Chondrocyte (in vitro differentiated cells): ENCODE measurements at regions not wholly inside any gene's neighbourhood (a gene's known extent, or its start where the extent isn't known, plus 50 kb on each side); places are given as distances from the start of the nearest gene placed in this dataset.
"Not testable (repeated sequence)": the region's sequence is repeated elsewhere in the genome, so short reads cannot be mapped to it uniquely, and the experiment has no call there.

Source experiments
- DNase-seq: peaks from one replicate; pipeline ENCODE4 v3.0.0; 2021; ENCODE audit warnings: mixed read lengths, low spot score
- H3K27ac Mint-ChIP-seq: one replicate; pipeline ENCODE4 v1.8.0; 2021; ENCODE audit warnings: mild to moderate bottlenecking, moderate library complexity, mixed read lengths; ENCODE audit not compliant: unreplicated experiment
- H3K27me3 Mint-ChIP-seq: 2 replicates; pipeline ENCODE4 v1.8.0; 2021; ENCODE audit warnings: low read depth, mixed read lengths
- H3K36me3 Mint-ChIP-seq: 2 replicates; pipeline ENCODE4 v1.8.0; 2021; ENCODE audit warnings: low read depth, mixed read lengths
- H3K4me1 Mint-ChIP-seq: 2 replicates; pipeline ENCODE4 v1.8.0; 2021; ENCODE audit warnings: low read depth, mild to moderate bottlenecking, mixed read lengths
- H3K4me3 Mint-ChIP-seq: one replicate; pipeline ENCODE4 v1.8.0; 2021; ENCODE audit warnings: mild to moderate bottlenecking, moderate library complexity, mixed read lengths; ENCODE audit not compliant: unreplicated experiment
- H3K9me3 Mint-ChIP-seq: 2 replicates; pipeline ENCODE4 v1.8.0; 2021; ENCODE audit warnings: low read depth, mixed read lengths
- TF ChIP-seq, protein P1 (sequence below): fragments of 200-600 bp; sonication (generic); IDR thresholded peaks from 2 replicates; pipeline ENCODE4 v1.5.0; 2021; ENCODE audit warnings: antibody characterized with exemption, mild to moderate bottlenecking, moderate library complexity

DNA sequence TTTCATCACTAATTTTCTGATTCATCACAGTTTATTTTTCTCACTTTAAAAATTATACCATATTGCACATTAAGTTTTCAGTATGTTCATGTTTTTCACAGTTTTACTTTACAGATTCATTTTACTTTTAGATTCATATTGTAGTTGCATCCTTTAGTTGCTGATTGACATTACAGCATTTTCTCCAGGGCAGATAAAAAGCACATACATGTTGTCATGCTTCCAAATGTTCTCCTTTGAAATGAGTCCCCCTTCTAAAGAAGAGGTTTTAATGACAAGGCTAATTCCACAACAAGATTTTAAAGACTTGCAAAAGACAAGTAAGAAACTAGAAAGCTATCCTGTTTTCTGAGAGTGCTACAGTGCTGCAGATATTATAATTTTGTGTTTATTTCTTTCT, 72.1 kb upstream of the RASSF8 start:
- no peak overlapping the region for H3K27ac Mint-ChIP-seq
- peaks cover 7% of the 10 kb centered on the region for H3K9me3 Mint-ChIP-seq
- peaks cover 7% of the 10 kb centered on the region for H3K27me3 Mint-ChIP-seq
- TF ChIP-seq, protein P1, sequence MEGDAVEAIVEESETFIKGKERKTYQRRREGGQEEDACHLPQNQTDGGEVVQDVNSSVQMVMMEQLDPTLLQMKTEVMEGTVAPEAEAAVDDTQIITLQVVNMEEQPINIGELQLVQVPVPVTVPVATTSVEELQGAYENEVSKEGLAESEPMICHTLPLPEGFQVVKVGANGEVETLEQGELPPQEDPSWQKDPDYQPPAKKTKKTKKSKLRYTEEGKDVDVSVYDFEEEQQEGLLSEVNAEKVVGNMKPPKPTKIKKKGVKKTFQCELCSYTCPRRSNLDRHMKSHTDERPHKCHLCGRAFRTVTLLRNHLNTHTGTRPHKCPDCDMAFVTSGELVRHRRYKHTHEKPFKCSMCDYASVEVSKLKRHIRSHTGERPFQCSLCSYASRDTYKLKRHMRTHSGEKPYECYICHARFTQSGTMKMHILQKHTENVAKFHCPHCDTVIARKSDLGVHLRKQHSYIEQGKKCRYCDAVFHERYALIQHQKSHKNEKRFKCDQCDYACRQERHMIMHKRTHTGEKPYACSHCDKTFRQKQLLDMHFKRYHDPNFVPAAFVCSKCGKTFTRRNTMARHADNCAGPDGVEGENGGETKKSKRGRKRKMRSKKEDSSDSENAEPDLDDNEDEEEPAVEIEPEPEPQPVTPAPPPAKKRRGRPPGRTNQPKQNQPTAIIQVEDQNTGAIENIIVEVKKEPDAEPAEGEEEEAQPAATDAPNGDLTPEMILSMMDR: no peak
- no peak overlapping the region for H3K4me3 Mint-ChIP-seq
- peaks cover 7% of the 10 kb centered on the region for H3K36me3 Mint-ChIP-seq
- H3K4me1 Mint-ChIP-seq: no peaks in the 10 kb centered on the region
- no peak for DNase-seq

DNA sequence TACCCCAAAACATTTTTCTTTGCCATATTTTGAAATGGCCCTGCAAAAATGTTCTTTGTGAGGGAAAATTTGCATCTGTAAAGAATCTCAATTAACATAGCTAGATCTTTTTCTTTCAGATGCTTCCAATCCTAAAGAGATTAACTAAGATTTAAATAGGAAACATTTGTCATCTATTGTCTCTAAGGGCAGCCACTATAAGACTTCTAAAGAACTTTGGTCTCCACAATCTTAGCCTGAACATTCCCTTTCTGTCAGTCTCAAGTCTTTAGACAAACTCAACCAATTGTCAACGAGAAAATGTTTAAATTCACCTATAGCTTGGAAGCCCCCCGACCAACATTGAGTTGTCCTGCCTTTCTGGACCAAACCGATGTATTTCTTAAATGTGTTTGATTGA, 71.1 kb upstream of the RASSF8 start:
- TF ChIP-seq, protein P1: no peak
- Mint-ChIP-seq H3K27ac (no peak overlapping the region), H3K36me3 (peaks cover 2% of the 10 kb centered on the region), H3K4me1 (no peaks in the 10 kb centered on the region), H3K9me3 (peaks cover 2% of the 10 kb centered on the region), H3K4me3 (no peak overlapping the region), H3K27me3 (peaks cover 7% of the 10 kb centered on the region)
- DNase-seq: no peak

DNA sequence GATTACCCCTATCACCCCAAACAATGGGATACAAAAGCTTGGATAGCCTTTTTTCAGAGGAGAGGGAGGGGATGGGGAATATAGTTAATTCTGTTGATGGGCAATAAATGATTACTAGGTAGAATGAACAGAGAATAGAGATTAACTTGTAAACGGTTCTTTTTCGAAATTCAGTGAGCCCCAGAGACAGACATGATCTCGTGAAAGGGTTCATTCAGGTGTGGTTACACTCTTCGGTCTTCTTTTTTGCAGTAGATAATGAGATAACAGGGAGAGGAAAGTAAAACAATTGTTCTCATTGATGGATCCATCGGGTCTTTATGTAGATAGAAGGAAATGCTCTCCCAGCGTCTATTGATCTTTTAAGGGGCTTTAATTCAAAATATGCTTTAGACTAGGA, 69.3 kb upstream of the RASSF8 start:
- no peak for DNase-seq
- peaks cover 7% of the 10 kb centered on the region for H3K27me3 Mint-ChIP-seq
- H3K36me3 Mint-ChIP-seq: no peaks in the 10 kb centered on the region
- no peaks in the 10 kb centered on the region for H3K9me3 Mint-ChIP-seq
- no peak overlapping the region for H3K27ac Mint-ChIP-seq
- TF ChIP-seq, protein P1: no peak
- H3K4me1 Mint-ChIP-seq: no peaks in the 10 kb centered on the region
- no peak overlapping the region for H3K4me3 Mint-ChIP-seq

DNA sequence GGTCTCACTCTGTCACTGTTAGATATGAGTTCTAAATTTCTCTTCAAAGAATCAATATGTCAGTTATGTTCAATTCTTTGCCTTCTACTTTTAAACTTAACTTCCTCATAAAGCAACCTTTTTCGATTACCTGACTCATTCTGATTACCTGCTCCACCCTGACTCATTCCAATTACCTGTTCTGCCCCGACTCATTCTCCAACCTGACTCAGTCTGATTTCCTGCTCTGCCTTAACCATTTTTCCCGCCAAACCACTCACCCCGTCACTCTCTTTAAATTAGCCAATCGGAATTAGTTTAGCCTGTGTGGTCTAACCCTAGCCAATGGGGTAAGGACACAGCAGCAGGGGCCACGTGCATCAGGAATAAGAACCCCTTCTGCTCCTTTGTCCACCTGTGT, 67.4 kb upstream of the RASSF8 start:
- not testable (repeated sequence) for DNase-seq, H3K4me1 Mint-ChIP-seq, H3K27me3 Mint-ChIP-seq, H3K36me3 Mint-ChIP-seq, H3K27ac Mint-ChIP-seq, H3K9me3 Mint-ChIP-seq, H3K4me3 Mint-ChIP-seq

DNA sequence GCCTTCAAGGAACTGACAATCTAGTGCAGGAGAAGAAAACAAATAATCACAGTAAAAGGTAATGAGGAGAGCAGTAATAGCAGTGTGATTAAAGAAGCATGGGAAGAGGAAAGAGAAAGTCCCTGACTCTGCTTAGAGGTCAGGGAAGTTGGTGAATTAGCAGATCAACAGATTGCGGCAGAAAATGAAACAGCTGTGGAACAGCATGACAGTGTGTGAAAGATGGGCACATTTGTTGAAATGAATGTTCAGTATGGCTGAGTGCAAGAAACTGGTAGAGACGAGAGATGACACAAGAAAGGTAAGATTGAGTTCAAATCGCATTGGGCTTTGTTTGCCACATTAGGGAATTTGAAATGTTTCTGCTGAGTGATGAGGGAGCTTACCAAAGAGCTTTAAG, 63.7 kb upstream of the RASSF8 start:
- no peak for DNase-seq
- Mint-ChIP-seq H3K27ac (no peak overlapping the region), H3K4me3 (no peak overlapping the region), H3K4me1 (no peaks in the 10 kb centered on the region), H3K36me3 (peaks cover 5% of the 10 kb centered on the region), H3K27me3 (peaks cover 1% of the 10 kb centered on the region), H3K9me3 (peaks cover 7% of the 10 kb centered on the region)
- TF ChIP-seq, protein P1: no peak

DNA sequence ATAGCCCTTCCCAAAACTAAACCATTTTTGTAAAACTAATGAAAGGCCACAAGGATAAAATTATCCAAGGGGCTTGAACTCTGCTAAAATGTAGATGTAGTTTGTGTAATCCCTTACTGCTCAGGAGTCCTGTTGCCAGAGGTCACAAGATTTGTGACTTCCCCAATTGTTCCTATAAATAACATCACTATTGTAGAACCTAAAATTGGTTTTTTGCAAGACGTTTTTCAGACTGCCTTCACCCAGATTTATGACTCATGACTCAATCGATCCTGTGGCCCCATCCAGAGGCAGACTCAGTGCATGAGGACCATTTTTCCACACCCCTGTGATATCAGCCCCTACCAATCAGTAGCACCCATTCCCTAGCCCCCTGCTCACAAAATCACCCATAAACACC, 61.5 kb upstream of the RASSF8 start:
- peaks cover 5% of the 10 kb centered on the region for H3K36me3 Mint-ChIP-seq

More for the DNA sequence above, 61.5 kb upstream of the RASSF8 start:
- peaks cover 6% of the 10 kb centered on the region for H3K27me3 Mint-ChIP-seq
- no peak overlapping the region for H3K27ac Mint-ChIP-seq
- no peak overlapping the region for H3K4me3 Mint-ChIP-seq
- no peak for DNase-seq
- TF ChIP-seq, protein P1: no peak
- H3K4me1 Mint-ChIP-seq: no peaks in the 10 kb centered on the region
- peaks cover 7% of the 10 kb centered on the region for H3K9me3 Mint-ChIP-seq
